SK-N-SH treated with all-trans-retinoic acid at 6 μM for 48 hours (cell line): ENCODE measurements at regions not wholly inside any gene's neighbourhood (a gene's known extent, or its start where the extent isn't known, plus 50 kb on each side); places are given as distances from the start of the nearest gene placed in this dataset.

ENCODE experiments used
- ATAC-seq: fragments of 200-7000 bp; cut with Tn5 transposase; 3 replicates; pipeline ENCODE4 v1.9.1; 2020; ENCODE audit warnings: mild to moderate bottlenecking, moderate library complexity
- ARNTL ChIP-seq: fragments of 450-650 bp; formaldehyde crosslinking; IDR thresholded peaks from 2 replicates; pipeline ENCODE4 v1.5.0; 2020; ENCODE audit warnings: low read depth, mild to moderate bottlenecking, moderate library complexity, borderline replicate concordance
- BACH2 ChIP-seq: fragments of 250-450 bp; sonication (Bioruptor Pico); IDR thresholded peaks from 2 replicates; pipeline ENCODE4 v1.9.0; 2021; ENCODE audit warnings: mild to moderate bottlenecking, borderline replicate concordance
- CSDC2 ChIP-seq: fragments of 250-450 bp; sonication (Bioruptor Pico); IDR thresholded peaks from 2 replicates; pipeline ENCODE4 v1.5.0; 2020; ENCODE audit warnings: mild to moderate bottlenecking, moderate library complexity
- GLIS3 ChIP-seq: fragments of 250-450 bp; sonication (Bioruptor Pico); IDR thresholded peaks from 2 replicates; pipeline ENCODE4 v1.5.0; 2020; ENCODE audit warnings: mild to moderate bottlenecking, moderate library complexity
- ISL1 ChIP-seq: fragments of 250-450 bp; sonication (Bioruptor Pico); IDR thresholded peaks from 2 replicates; pipeline ENCODE4 v2.1.2; 2022; ENCODE audit warnings: mild to moderate bottlenecking, moderate library complexity
- OSR1 ChIP-seq: fragments of 250-450 bp; sonication (Bioruptor Pico); IDR thresholded peaks from 2 replicates; pipeline ENCODE4 v1.8.0; 2022; ENCODE audit warnings: moderate library complexity, mild to moderate bottlenecking, inconsistent platforms
- PPARA ChIP-seq: fragments of 250-450 bp; sonication (Bioruptor Pico); IDR thresholded peaks from 2 replicates; pipeline ENCODE4 v1.5.0; 2020; ENCODE audit warnings: mild to moderate bottlenecking, borderline replicate concordance
- RARB ChIP-seq: fragments of 250-450 bp; sonication (Bioruptor Pico); IDR thresholded peaks from 2 replicates; pipeline ENCODE4 v1.8.0; 2021; ENCODE audit warnings: mild to moderate bottlenecking, moderate library complexity
- SNAI2 ChIP-seq: fragments of 250-450 bp; sonication (Bioruptor Pico); IDR thresholded peaks from 2 replicates; pipeline ENCODE4 v1.5.0; 2020; ENCODE audit warnings: mild to moderate bottlenecking, moderate library complexity
- TCF4 ChIP-seq: fragments of 250-450 bp; sonication (Bioruptor Pico); IDR thresholded peaks from 2 replicates; pipeline ENCODE4 v1.8.0; 2021; ENCODE audit warnings: mild to moderate bottlenecking, moderate library complexity, borderline replicate concordance
- ZFP3 ChIP-seq: fragments of 250-450 bp; sonication (Bioruptor Pico); IDR thresholded peaks from 2 replicates; pipeline ENCODE4 v1.5.0; 2020; ENCODE audit warnings: mild to moderate bottlenecking, moderate library complexity
- ZFP30 ChIP-seq: fragments of 450-650 bp; formaldehyde crosslinking; IDR thresholded peaks from 2 replicates; pipeline ENCODE4 v1.5.0; 2022; ENCODE audit warnings: mild to moderate bottlenecking, moderate library complexity
- ZNF565 ChIP-seq: fragments of 450-650 bp; formaldehyde crosslinking; conservative IDR thresholded peaks from 2 replicates; pipeline ENCODE4 v1.5.0; 2020; ENCODE audit warnings: low read depth, mild to moderate bottlenecking, moderate library complexity
- TF ChIP-seq, protein P1 (sequence below): fragments of 250-450 bp; sonication (Bioruptor Pico); IDR thresholded peaks from 2 replicates; pipeline ENCODE4 v1.8.0; 2021; ENCODE audit warnings: low read depth, mild to moderate bottlenecking, moderate library complexity, borderline replicate concordance
- TF ChIP-seq, protein P2 (sequence below): fragments of 250-450 bp; sonication (Bioruptor Pico); IDR thresholded peaks from 2 replicates; pipeline ENCODE4 v1.8.0; 2020; ENCODE audit warnings: mild to moderate bottlenecking, moderate library complexity, borderline replicate concordance
- TF ChIP-seq, protein P3 (sequence below): fragments of 250-450 bp; sonication (Bioruptor Pico); IDR thresholded peaks from 2 replicates; pipeline ENCODE4 v1.5.0; 2020; ENCODE audit warnings: mild to moderate bottlenecking, moderate library complexity

DNA sequence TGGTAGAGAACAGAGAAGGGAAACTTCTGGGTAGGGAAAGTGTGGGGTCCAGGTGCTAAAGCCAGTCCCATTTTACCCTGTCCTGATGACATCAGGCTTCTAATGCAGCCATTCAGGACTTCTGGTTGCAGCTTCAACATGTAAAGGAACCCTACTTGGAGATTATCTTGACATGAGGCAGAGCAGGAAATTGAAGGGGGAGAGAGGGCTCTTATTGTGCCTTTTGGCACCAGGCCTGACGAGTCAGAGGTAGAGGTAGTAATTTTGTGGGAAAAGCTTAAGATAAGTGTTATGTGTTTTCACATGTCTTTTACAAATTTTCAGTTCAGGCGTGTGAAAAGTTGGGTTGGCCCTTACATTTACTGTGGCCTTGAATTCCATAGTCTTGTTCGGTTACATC, 102.4 kb upstream of the APC start:
- no peak for ATAC-seq

DNA sequence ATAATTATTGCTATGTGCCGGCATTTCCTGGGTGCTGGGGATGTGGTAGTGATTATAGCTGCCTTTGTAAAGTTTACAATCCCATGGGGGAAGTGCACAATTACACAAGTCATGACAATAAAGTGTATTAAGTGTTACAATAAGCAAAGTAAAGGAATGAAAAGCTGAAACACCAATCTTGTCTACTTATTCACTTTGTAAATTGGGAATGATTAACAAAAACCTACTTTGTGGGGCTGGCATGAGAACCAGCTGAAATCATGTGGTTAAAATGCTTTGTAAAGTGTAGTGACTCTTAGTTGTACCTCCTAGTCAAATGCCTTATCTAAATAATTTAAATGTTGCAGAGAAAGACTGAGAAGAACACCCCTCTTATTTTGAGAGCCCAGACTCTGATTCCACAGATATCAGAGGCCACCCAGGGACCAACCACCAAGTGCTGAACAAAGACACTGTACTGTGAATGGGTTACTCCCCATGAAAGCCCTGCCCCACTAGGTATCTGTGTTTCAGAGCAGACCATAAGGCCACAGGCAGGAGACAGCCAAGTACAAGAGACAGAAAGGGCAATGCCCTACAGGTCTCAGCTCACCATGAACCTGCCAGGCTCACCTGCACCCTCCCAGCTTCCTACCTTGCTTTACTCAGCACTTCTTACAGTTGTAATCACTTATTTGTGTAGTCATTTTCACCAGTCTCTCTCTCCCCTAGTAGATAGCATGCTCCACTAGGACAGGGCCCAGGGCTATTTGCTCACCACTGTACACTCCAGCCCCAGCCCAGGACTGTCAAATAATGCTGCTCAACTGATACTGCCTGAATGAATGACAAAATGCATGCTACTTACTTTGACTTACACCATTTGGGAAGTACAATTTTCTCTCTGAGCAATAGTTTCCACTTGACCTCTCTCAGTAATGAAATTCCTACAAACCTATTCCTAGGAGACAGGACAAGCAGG, 101.6 kb upstream of the APC start:
- ATAC-seq, result no peak
- TF ChIP-seq OSR1, result no peak

More for the DNA sequence above, 102.4 kb upstream of the APC start:
- TF ChIP-seq, protein P1, sequence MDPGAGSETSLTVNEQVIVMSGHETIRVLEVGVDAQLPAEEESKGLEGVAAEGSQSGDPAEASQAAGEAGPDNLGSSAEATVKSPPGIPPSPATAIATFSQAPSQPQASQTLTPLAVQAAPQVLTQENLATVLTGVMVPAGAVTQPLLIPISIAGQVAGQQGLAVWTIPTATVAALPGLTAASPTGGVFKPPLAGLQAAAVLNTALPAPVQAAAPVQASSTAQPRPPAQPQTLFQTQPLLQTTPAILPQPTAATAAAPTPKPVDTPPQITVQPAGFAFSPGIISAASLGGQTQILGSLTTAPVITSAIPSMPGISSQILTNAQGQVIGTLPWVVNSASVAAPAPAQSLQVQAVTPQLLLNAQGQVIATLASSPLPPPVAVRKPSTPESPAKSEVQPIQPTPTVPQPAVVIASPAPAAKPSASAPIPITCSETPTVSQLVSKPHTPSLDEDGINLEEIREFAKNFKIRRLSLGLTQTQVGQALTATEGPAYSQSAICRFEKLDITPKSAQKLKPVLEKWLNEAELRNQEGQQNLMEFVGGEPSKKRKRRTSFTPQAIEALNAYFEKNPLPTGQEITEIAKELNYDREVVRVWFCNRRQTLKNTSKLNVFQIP (CRISPR knock-in tag), result no peak
- 0 out of 2 replicates have a peak, but pooled peaks have one; percentile 10 for TF ChIP-seq ZFP3 (CRISPR knock-in tag)

DNA sequence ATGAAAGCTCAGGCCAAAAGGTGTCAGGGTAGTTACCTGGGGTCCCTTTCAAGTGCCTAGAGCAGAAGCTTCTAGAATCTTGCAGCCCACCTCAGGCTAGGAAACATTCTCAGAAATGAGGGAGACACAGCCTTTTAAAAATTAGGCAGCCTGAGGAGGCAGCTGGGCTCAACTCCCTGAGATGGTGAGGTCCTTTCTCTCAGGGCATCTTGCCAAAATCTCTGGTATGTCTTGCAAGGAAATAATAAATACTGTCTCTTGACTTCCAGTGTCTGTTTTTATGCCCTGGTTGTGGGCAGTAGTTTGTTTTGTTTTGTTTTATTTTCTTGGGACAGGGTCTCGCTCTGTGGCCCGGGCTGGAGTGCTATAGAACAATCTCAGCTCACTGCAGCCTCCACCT, 100.9 kb upstream of the APC start:
- TF ChIP-seq, protein P2, sequence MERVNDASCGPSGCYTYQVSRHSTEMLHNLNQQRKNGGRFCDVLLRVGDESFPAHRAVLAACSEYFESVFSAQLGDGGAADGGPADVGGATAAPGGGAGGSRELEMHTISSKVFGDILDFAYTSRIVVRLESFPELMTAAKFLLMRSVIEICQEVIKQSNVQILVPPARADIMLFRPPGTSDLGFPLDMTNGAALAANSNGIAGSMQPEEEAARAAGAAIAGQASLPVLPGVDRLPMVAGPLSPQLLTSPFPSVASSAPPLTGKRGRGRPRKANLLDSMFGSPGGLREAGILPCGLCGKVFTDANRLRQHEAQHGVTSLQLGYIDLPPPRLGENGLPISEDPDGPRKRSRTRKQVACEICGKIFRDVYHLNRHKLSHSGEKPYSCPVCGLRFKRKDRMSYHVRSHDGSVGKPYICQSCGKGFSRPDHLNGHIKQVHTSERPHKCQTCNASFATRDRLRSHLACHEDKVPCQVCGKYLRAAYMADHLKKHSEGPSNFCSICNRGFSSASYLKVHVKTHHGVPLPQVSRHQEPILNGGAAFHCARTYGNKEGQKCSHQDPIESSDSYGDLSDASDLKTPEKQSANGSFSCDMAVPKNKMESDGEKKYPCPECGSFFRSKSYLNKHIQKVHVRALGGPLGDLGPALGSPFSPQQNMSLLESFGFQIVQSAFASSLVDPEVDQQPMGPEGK, result no peak
- TF ChIP-seq CSDC2 (CRISPR knock-in tag), result no peak
- no peak for TF ChIP-seq BACH2 (CRISPR knock-in tag)
- TF ChIP-seq ZNF565 (CRISPR knock-in tag), result no peak
- TF ChIP-seq PPARA (CRISPR knock-in tag), result no peak
- no peak for TF ChIP-seq ZFP30 (CRISPR knock-in tag)
- TF ChIP-seq GLIS3 (CRISPR knock-in tag), result no peak
- TF ChIP-seq ISL1 (CRISPR knock-in tag), result no peak
- TF ChIP-seq, all 23 proteins: peak for 0
- peak; percentile 31; the same call in 1 of the 3 replicates for ATAC-seq

DNA sequence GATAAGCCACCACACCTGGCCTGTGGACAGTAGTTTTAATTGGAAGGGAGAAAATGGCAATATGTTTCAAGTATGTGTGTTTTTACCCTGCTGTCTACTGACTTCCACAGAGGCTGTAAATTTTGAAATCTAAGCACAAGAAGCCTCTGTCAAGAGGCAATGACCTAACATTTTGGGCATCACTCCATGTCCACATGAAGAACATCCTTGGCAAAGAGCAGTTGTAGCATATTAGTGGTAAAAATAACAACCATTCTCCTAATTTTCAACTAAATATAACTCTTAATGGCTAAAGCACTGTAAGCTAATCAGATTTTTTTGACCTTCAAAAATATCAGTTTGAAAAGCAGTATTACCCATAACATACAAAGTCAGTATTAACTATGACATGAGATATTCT, 100.3 kb upstream of the APC start:
- TF ChIP-seq SNAI2 (CRISPR knock-in tag) (peak; percentile 41; the same call in 1 of the 2 replicates), ISL1 (CRISPR knock-in tag) (peak; percentile 97)
- TF ChIP-seq, protein P3, sequence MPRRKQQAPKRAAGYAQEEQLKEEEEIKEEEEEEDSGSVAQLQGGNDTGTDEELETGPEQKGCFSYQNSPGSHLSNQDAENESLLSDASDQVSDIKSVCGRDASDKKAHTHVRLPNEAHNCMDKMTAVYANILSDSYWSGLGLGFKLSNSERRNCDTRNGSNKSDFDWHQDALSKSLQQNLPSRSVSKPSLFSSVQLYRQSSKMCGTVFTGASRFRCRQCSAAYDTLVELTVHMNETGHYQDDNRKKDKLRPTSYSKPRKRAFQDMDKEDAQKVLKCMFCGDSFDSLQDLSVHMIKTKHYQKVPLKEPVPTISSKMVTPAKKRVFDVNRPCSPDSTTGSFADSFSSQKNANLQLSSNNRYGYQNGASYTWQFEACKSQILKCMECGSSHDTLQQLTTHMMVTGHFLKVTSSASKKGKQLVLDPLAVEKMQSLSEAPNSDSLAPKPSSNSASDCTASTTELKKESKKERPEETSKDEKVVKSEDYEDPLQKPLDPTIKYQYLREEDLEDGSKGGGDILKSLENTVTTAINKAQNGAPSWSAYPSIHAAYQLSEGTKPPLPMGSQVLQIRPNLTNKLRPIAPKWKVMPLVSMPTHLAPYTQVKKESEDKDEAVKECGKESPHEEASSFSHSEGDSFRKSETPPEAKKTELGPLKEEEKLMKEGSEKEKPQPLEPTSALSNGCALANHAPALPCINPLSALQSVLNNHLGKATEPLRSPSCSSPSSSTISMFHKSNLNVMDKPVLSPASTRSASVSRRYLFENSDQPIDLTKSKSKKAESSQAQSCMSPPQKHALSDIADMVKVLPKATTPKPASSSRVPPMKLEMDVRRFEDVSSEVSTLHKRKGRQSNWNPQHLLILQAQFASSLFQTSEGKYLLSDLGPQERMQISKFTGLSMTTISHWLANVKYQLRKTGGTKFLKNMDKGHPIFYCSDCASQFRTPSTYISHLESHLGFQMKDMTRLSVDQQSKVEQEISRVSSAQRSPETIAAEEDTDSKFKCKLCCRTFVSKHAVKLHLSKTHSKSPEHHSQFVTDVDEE (CRISPR knock-in tag), result no peak
- no peak for ATAC-seq

DNA sequence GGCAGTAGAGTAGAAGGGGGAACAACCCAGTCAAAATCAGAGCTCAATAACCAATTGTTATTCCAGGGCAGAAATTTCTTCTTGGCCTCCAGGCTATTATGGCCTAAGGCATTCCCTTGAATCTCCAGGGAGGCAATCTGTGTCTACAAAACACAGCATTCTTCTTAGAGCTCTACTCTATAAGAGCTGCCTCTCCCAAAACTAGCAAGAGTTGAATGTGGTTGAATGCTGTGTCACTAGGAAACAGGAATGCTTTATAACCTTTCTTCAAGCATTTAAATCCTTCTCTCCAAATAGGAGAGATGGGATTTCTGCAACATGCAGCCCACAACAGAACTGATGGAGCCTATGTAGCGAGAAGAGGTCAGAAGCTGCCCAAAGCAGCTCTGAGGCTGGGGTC, 97.1 kb upstream of the APC start:
- ATAC-seq, result no peak
- no peak for TF ChIP-seq GLIS3 (CRISPR knock-in tag)
- TF ChIP-seq SNAI2 (CRISPR knock-in tag), result no peak
- no peak for TF ChIP-seq RARB
- no peak for TF ChIP-seq TCF4 (CRISPR knock-in tag)
- TF ChIP-seq CSDC2 (CRISPR knock-in tag), result no peak
- TF ChIP-seq, protein P2, result no peak
- no peak for TF ChIP-seq ARNTL (CRISPR knock-in tag)
- TF ChIP-seq, protein P1 (CRISPR knock-in tag), result no peak
